PFSK-1 (cell line): ENCODE measurements at regions not wholly inside any gene's neighbourhood (a gene's known extent, or its start where the extent isn't known, plus 50 kb on each side); places are given as distances from the start of the nearest gene placed in this dataset.

Experiments
- FOXP2 ChIP-seq: optimal IDR thresholded peaks from 2 replicates; pipeline ENCODE3; 2011; ENCODE audit warnings: borderline replicate concordance, control low read depth, inconsistent platforms; ENCODE audit not compliant: insufficient read depth; ENCODE audit errors: extremely low read length, extremely low read depth
- POLR2AphosphoS5 ChIP-seq: IDR thresholded peaks from 2 replicates; pipeline ENCODE4 v1.6.1; 2012; ENCODE audit warnings: low read depth, mild to moderate bottlenecking, control low read depth, low read length, moderate library complexity
- REST ChIP-seq, 2 experiments: IDR thresholded peaks; 2 replicates each; pipeline versions ENCODE4 v1.6.1 to v1.8.0; 2011 to 2012; ENCODE audit warnings: low read depth in 2 of 2, low read length in 2 of 2, control low read depth in 1 of 2, inconsistent platforms in 1 of 2, mild to moderate bottlenecking in 1 of 2, moderate library complexity in 1 of 2; ENCODE audit not compliant: insufficient read depth in 1 of 2
- SIN3A ChIP-seq: IDR thresholded peaks from 2 replicates; pipeline ENCODE4 v1.6.1; 2012; ENCODE audit warnings: mild to moderate bottlenecking, low read length, moderate library complexity, borderline replicate concordance; ENCODE audit not compliant: insufficient read depth
- TAF1 ChIP-seq: IDR thresholded peaks from 2 replicates; pipeline ENCODE4 v1.6.1; 2012; ENCODE audit warnings: low read length, control low read depth, borderline replicate concordance; ENCODE audit not compliant: insufficient read depth

- TF ChIP-seq REST (IDR thresholded peaks at IDR 0.05; ENCODE audit: insufficient read depth in 1 of 2, low read depth in 2 of 2, low read length in 2 of 2) (no peak), POLR2AphosphoS5 (no peak), FOXP2 (no peak), SIN3A (no peak), TAF1 (no peak)
These were observed 130.8 kb downstream of the C9orf152 start for GRCh38 chr9:110076894-110077725.

- TF ChIP-seq SIN3A (no peak), REST (IDR thresholded peaks at IDR 0.05; ENCODE audit: insufficient read depth in 1 of 2, low read depth in 2 of 2, low read length in 2 of 2) (no peak), FOXP2 (no peak), TAF1 (no peak), POLR2AphosphoS5 (no peak)
These were observed 130.0 kb downstream of the C9orf152 start for GRCh38 chr9:110077925-110078324.

GRCh38 chr9:110078604-110079003 lies 129.4 kb downstream of the C9orf152 start:
- TF ChIP-seq SIN3A (no peak), FOXP2 (no peak), REST (IDR thresholded peaks at IDR 0.05; ENCODE audit: insufficient read depth in 1 of 2, low read depth in 2 of 2, low read length in 2 of 2) (no peak), TAF1 (no peak), POLR2AphosphoS5 (no peak)

- TF ChIP-seq POLR2AphosphoS5 (no peak), REST (IDR thresholded peaks at IDR 0.05; ENCODE audit: insufficient read depth in 1 of 2, low read depth in 2 of 2, low read length in 2 of 2) (no peak)
These were observed 126.6 kb downstream of the C9orf152 start for GRCh38 chr9:110081395-110081794.
